A549 (cell line): ENCODE measurements at regions not wholly inside any gene's neighbourhood (a gene's known extent, or its start where the extent isn't known, plus 50 kb on each side); places are given as distances from the start of the nearest gene placed in this dataset.

ENCODE experiments used
- BHLHE40 ChIP-seq: IDR thresholded peaks from 2 replicates; pipeline ENCODE4 v1.6.1; 2012; ENCODE audit warnings: low read depth, low read length, inconsistent platforms
- CEBPB ChIP-seq, 2 experiments: fragments of >200 bp in 1 of 2; sonication (Bioruptor Twin) in 1 of 2; formaldehyde crosslinking in 1 of 2; IDR thresholded peaks; 2 replicates each; pipeline ENCODE4 v1.6.1; 2012 to 2016
- CHD2 ChIP-seq: fragments of 150-350 bp; IDR thresholded peaks from 2 replicates; pipeline ENCODE4 v1.6.1; 2014; ENCODE audit warnings: low read length; ENCODE audit not compliant: partially characterized antibody
- EP300 ChIP-seq, 2 experiments: fragments of >200 bp; sonication (Bioruptor Twin); formaldehyde crosslinking; IDR thresholded peaks; 2 replicates in 1 of 2; 3 replicates in 1 of 2; pipeline ENCODE4 v1.6.1; 2016 to 2017
- PHF8 ChIP-seq: fragments of 200-600 bp; sonication (generic); IDR thresholded peaks from 2 replicates; pipeline ENCODE4 v1.6.1; 2016; ENCODE audit warnings: low read depth, mild to moderate bottlenecking, antibody characterized with exemption, moderate library complexity, borderline replicate concordance
- RFX5 ChIP-seq: fragments of 450-650 bp; IDR thresholded peaks from 2 replicates; pipeline ENCODE4 v1.7.1; 2014; ENCODE audit warnings: antibody characterized with exemption, mild to moderate bottlenecking, moderate library complexity
- TF ChIP-seq, protein P1 (sequence below): IDR thresholded peaks from 2 replicates; pipeline ENCODE4 v1.6.1; 2012
- TF ChIP-seq, protein P2 (sequence below): fragments of >200 bp; sonication (Bioruptor Twin); formaldehyde crosslinking; IDR thresholded peaks from 3 replicates; pipeline ENCODE4 v1.5.1; 2016
- TF ChIP-seq, protein P3 (sequence below): fragments of 450-650 bp; IDR thresholded peaks from 2 replicates; pipeline ENCODE4 v1.6.1; 2014; ENCODE audit warnings: antibody characterized with exemption

DNA sequence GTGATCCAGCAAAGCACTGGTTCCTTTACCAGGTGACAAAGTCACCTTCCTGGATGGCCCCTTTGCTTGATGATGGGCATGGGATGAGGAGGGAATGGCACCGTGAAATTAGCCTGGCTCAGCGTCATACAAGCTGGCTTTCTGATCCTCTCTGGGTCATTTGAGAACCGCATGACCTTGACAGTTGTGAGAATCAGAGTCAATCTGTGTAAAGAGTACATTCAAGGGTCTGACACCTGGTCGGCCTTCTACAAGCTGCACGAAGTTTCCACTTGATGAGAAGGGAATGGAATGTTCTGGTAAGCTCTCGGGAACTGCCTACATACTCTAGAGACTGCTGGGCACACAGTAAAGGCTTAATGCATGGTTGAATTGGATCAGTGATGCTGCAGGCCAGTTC lies 319.8 kb upstream of the TLE3 start:
- TF ChIP-seq PHF8, result no peak
- no peak for TF ChIP-seq CHD2
- TF ChIP-seq, protein P1, sequence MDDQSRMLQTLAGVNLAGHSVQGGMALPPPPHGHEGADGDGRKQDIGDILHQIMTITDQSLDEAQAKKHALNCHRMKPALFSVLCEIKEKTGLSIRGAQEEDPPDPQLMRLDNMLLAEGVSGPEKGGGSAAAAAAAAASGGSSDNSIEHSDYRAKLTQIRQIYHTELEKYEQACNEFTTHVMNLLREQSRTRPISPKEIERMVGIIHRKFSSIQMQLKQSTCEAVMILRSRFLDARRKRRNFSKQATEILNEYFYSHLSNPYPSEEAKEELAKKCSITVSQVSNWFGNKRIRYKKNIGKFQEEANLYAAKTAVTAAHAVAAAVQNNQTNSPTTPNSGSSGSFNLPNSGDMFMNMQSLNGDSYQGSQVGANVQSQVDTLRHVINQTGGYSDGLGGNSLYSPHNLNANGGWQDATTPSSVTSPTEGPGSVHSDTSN, result no peak
- no peak for TF ChIP-seq CEBPB (IDR thresholded peaks at IDR 0.05)
- no peak for TF ChIP-seq EP300 (IDR thresholded peaks at IDR 0.05)
- TF ChIP-seq RFX5, result no peak
- TF ChIP-seq BHLHE40, result no peak
- TF ChIP-seq, protein P2, sequence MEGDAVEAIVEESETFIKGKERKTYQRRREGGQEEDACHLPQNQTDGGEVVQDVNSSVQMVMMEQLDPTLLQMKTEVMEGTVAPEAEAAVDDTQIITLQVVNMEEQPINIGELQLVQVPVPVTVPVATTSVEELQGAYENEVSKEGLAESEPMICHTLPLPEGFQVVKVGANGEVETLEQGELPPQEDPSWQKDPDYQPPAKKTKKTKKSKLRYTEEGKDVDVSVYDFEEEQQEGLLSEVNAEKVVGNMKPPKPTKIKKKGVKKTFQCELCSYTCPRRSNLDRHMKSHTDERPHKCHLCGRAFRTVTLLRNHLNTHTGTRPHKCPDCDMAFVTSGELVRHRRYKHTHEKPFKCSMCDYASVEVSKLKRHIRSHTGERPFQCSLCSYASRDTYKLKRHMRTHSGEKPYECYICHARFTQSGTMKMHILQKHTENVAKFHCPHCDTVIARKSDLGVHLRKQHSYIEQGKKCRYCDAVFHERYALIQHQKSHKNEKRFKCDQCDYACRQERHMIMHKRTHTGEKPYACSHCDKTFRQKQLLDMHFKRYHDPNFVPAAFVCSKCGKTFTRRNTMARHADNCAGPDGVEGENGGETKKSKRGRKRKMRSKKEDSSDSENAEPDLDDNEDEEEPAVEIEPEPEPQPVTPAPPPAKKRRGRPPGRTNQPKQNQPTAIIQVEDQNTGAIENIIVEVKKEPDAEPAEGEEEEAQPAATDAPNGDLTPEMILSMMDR, result no peak
- TF ChIP-seq, protein P3, sequence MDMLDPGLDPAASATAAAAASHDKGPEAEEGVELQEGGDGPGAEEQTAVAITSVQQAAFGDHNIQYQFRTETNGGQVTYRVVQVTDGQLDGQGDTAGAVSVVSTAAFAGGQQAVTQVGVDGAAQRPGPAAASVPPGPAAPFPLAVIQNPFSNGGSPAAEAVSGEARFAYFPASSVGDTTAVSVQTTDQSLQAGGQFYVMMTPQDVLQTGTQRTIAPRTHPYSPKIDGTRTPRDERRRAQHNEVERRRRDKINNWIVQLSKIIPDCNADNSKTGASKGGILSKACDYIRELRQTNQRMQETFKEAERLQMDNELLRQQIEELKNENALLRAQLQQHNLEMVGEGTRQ, result no peak
